HCT116 (cell line): ENCODE measurements at regions not wholly inside any gene's neighbourhood (a gene's known extent, or its start where the extent isn't known, plus 50 kb on each side); places are given as distances from the start of the nearest gene placed in this dataset.

Source experiments
- CTCF ChIP-seq, 3 experiments: fragments of 200-600 bp in 1 of 3; sonication (generic) in 1 of 3; IDR thresholded peaks in 2 of 3; conservative IDR thresholded peaks in 1 of 3; 2 replicates each; pipeline ENCODE4 v1.5.1; 2012 to 2017; ENCODE audit warnings: low read depth in 2 of 3, low read length in 2 of 3, antibody characterized with exemption in 1 of 3, borderline replicate concordance in 1 of 3, control low read depth in 1 of 3, mild to moderate bottlenecking in 1 of 3, mixed read lengths in 1 of 3, mixed run types in 1 of 3, moderate library complexity in 1 of 3; ENCODE audit not compliant: insufficient read depth in 1 of 3
- EZH2 ChIP-seq: fragments of 200-600 bp; sonication (generic); IDR thresholded peaks from 2 replicates; pipeline ENCODE4 v1.6.1; 2017; ENCODE audit warnings: antibody characterized with exemption, mixed run types
- MAX ChIP-seq: IDR thresholded peaks from 2 replicates; pipeline ENCODE4 v1.6.1; 2012
- POLR2A ChIP-seq: IDR thresholded peaks from 2 replicates; pipeline ENCODE4 v1.7.0; 2011; ENCODE audit warnings: borderline replicate concordance; ENCODE audit not compliant: insufficient read depth, insufficient read length; ENCODE audit errors: extremely low read depth
- TCF7L2 ChIP-seq: IDR thresholded peaks from 2 replicates; pipeline ENCODE4 v1.7.0; 2011; ENCODE audit warnings: borderline replicate concordance, inconsistent platforms; ENCODE audit not compliant: insufficient read depth, insufficient read length; ENCODE audit errors: extremely low read depth

GRCh38 chr7:156504006-156504405, 136.6 kb upstream of the RNF32 start:
- TF ChIP-seq EZH2, result no peak
- no peak for TF ChIP-seq POLR2A
- TF ChIP-seq TCF7L2, result no peak
- TF ChIP-seq MAX, result no peak
- no peak for TF ChIP-seq CTCF (IDR thresholded peaks at IDR 0.05 in 2 of 3, conservative IDR thresholded peaks at IDR 0.05 in 1 of 3; ENCODE audit: borderline replicate concordance in 1 of 3, insufficient read depth in 1 of 3, low read depth in 2 of 3, low read length in 2 of 3)
